H1 (cell line): ENCODE measurements at regions not wholly inside any gene's neighbourhood (a gene's known extent, or its start where the extent isn't known, plus 50 kb on each side); places are given as distances from the start of the nearest gene placed in this dataset.

Source experiments
- KDM4A ChIP-seq: IDR thresholded peaks from one replicate; pipeline ENCODE4 v1.7.1; 2012; ENCODE audit warnings: low read depth, mild to moderate bottlenecking, moderate library complexity, low read length, inconsistent platforms; ENCODE audit not compliant: severe bottlenecking

GRCh38 chr14:104309657-104310369 is 171.4 kb downstream of the KIF26A start (continued):
- TF ChIP-seq KDM4A, result no peak
- TF ChIP-seq, all 59 proteins: peak for 0
